ENCODE measurements at regions not wholly inside any gene's neighbourhood (a gene's known extent, or its start where the extent isn't known, plus 50 kb on each side); places are given as distances from the start of the nearest gene placed in this dataset.

GRCh38 chr2:3944841-3945240 lies 241.5 kb downstream of the DCDC2C start:
- TF ChIP-seq TAF1 (IDR thresholded peaks at IDR 0.05; ENCODE audit: borderline replicate concordance, insufficient read depth, low read length) = no peak
- TF ChIP-seq POLR2AphosphoS5 (IDR thresholded peaks at IDR 0.05; ENCODE audit: low read depth, low read length) = no peak
- TF ChIP-seq, protein P1, sequence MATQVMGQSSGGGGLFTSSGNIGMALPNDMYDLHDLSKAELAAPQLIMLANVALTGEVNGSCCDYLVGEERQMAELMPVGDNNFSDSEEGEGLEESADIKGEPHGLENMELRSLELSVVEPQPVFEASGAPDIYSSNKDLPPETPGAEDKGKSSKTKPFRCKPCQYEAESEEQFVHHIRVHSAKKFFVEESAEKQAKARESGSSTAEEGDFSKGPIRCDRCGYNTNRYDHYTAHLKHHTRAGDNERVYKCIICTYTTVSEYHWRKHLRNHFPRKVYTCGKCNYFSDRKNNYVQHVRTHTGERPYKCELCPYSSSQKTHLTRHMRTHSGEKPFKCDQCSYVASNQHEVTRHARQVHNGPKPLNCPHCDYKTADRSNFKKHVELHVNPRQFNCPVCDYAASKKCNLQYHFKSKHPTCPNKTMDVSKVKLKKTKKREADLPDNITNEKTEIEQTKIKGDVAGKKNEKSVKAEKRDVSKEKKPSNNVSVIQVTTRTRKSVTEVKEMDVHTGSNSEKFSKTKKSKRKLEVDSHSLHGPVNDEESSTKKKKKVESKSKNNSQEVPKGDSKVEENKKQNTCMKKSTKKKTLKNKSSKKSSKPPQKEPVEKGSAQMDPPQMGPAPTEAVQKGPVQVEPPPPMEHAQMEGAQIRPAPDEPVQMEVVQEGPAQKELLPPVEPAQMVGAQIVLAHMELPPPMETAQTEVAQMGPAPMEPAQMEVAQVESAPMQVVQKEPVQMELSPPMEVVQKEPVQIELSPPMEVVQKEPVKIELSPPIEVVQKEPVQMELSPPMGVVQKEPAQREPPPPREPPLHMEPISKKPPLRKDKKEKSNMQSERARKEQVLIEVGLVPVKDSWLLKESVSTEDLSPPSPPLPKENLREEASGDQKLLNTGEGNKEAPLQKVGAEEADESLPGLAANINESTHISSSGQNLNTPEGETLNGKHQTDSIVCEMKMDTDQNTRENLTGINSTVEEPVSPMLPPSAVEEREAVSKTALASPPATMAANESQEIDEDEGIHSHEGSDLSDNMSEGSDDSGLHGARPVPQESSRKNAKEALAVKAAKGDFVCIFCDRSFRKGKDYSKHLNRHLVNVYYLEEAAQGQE (IDR thresholded peaks at IDR 0.05; ENCODE audit: insufficient read depth in 1 of 2, low read depth in 2 of 2, low read length in 2 of 2) = no peak
- TF ChIP-seq FOXP2 (optimal IDR thresholded peaks at IDR 0.05; ENCODE audit: borderline replicate concordance, extremely low read depth, extremely low read length, insufficient read depth) = no peak
